ENCODE measurements at regions not wholly inside any gene's neighbourhood (a gene's known extent, or its start where the extent isn't known, plus 50 kb on each side); places are given as distances from the start of the nearest gene placed in this dataset.

GRCh38 chr5:110239786-110240185, 486.7 kb downstream of the TMEM232 start:
- no peak for TF ChIP-seq RAD21 (IDR thresholded peaks at IDR 0.05; ENCODE audit: low read length)
- TF ChIP-seq CEBPB (IDR thresholded peaks at IDR 0.05; ENCODE audit: low read depth, low read length) = no peak
- no peak for TF ChIP-seq POLR2A (IDR thresholded peaks at IDR 0.05; ENCODE audit: low read depth, low read length)
- TF ChIP-seq CTCF (conservative IDR thresholded peaks at IDR 0.05; ENCODE audit: low read depth, low read length) = no peak

Measured in IMR-90 (cell line).